ENCODE measurements at regions not wholly inside any gene's neighbourhood (a gene's known extent, or its start where the extent isn't known, plus 50 kb on each side); places are given as distances from the start of the nearest gene placed in this dataset.

GRCh38 chr5:7010591-7010990, 297.4 kb downstream of the TENT4A start:
- H3K4me3 ChIP-seq (ENCODE audit: low read length) = no peak overlapping the region
- DNase-seq (ENCODE audit: low read depth) = no peak
- no peak for TF ChIP-seq CTCF (conservative IDR thresholded peaks at IDR 0.05; ENCODE audit: low read depth, low read length)

GRCh38 chr5:7012057-7012456, 298.8 kb downstream of the TENT4A start:
- TF ChIP-seq CTCF (conservative IDR thresholded peaks at IDR 0.05; ENCODE audit: low read depth, low read length) = no peak
- no peak for DNase-seq (ENCODE audit: low read depth)
- no peak overlapping the region for H3K4me3 ChIP-seq (ENCODE audit: low read length)

GRCh38 chr5:7014611-7015010, 301.4 kb downstream of the TENT4A start:
- no peak overlapping the region for H3K4me3 ChIP-seq (ENCODE audit: low read length)
- TF ChIP-seq CTCF (conservative IDR thresholded peaks at IDR 0.05; ENCODE audit: low read depth, low read length) = no peak
- DNase-seq (ENCODE audit: low read depth) = no peak

- no peak overlapping the region for H3K4me3 ChIP-seq (ENCODE audit: low read length)
- no peak for TF ChIP-seq CTCF (conservative IDR thresholded peaks at IDR 0.05; ENCODE audit: low read depth, low read length)
- no peak for DNase-seq (ENCODE audit: low read depth)
These were observed 302.5 kb downstream of the TENT4A start for GRCh38 chr5:7015586-7016256.

GRCh38 chr5:7016999-7017747, 303.9 kb downstream of the TENT4A start:
- H3K4me3 ChIP-seq (ENCODE audit: low read length) = no peak overlapping the region
- TF ChIP-seq CTCF (conservative IDR thresholded peaks at IDR 0.05; ENCODE audit: low read depth, low read length) = no peak
- DNase-seq (ENCODE audit: low read depth) = no peak

GRCh38 chr5:7018198-7018597, 305.0 kb downstream of the TENT4A start:
- DNase-seq (ENCODE audit: low read depth) = no peak
- no peak for TF ChIP-seq CTCF (conservative IDR thresholded peaks at IDR 0.05; ENCODE audit: low read depth, low read length)
- no peak overlapping the region for H3K4me3 ChIP-seq (ENCODE audit: low read length)

- TF ChIP-seq CTCF (conservative IDR thresholded peaks at IDR 0.05; ENCODE audit: low read depth, low read length) = no peak
These were observed 305.4 kb downstream of the TENT4A start for GRCh38 chr5:7018601-7019000.

More at GRCh38 chr5:7018601-7019000, 305.4 kb downstream of the TENT4A start:
- DNase-seq (ENCODE audit: low read depth) = no peak
- no peak overlapping the region for H3K4me3 ChIP-seq (ENCODE audit: low read length)
